ENCODE measurements at regions not wholly inside any gene's neighbourhood (a gene's known extent, or its start where the extent isn't known, plus 50 kb on each side); places are given as distances from the start of the nearest gene placed in this dataset.

DNA sequence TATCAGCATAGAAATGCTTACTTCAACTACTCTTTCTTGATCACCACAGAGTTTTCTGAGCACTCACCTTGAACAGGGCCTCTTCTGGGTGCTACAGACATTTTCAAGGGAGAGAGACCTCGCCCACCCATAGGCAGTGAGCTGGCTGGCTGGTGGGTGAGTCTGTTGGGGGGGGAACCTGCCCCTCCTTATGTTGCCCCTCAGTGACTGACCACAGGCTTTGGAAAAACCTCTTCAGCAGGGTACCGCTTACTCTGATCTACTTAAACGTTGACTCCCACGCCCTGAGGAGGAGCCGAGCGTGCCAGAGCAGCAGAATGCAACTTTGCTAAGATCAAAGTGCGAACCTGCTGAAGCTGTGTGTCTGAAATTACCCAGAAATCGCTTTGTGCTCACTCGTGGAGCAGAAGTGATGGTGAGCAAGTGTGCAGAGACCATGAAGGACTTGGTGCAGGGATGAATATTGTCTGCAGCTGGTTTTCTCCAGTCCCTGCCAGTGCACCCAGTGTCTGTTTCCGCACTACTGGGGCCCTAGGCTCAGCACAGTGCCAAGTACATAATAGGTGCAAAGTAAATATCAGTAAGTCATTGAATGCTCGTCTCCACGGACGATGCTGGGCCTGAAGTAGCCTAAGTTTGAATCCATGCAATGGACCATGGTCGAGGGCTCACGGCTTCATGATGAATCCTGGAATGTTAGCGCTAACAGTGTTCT is 158.7 kb upstream of the IRF2BP2 start:
- TF ChIP-seq POLR2AphosphoS5 (IDR thresholded peaks at IDR 0.05; ENCODE audit: low read depth, low read length) (no peak), TAF1 (IDR thresholded peaks at IDR 0.05; ENCODE audit: borderline replicate concordance, low read depth, low read length) (no peak)
